ENCODE measurements at regions not wholly inside any gene's neighbourhood (a gene's known extent, or its start where the extent isn't known, plus 50 kb on each side); places are given as distances from the start of the nearest gene placed in this dataset.

GRCh38 chr21:23014021-23014420 is 2015.8 kb downstream of the NCAM2 start:
- no peak overlapping the region for H3K27ac Mint-ChIP-seq
- no peak overlapping the region for H3K4me3 Mint-ChIP-seq
- no peak for TF ChIP-seq CTCF (IDR thresholded peaks at IDR 0.05)
- ATAC-seq (no peak), DNase-seq (no peak)
- H3K36me3 Mint-ChIP-seq (ENCODE audit: low read depth) = no peaks in the 10 kb centered on the region
- intact Hi-C loops (cut with micrococcal nuclease) = no loop called here
- peaks cover 2% of the 10 kb centered on the region for H3K9me3 Mint-ChIP-seq
- POLR2A ChIA-PET = no interaction called here
- no peaks in the 10 kb centered on the region for H3K27me3 Mint-ChIP-seq
- no peaks in the 10 kb centered on the region for H3K4me1 Mint-ChIP-seq (ENCODE audit: low read depth)
- CTCF ChIA-PET = no interaction called here

GRCh38 chr21:23016617-23017016 is 2018.4 kb downstream of the NCAM2 start:
- CTCF ChIA-PET = no interaction called here
- Mint-ChIP-seq H3K4me1 (ENCODE audit: low read depth) (no peaks in the 10 kb centered on the region), H3K27ac (no peak overlapping the region), H3K36me3 (ENCODE audit: low read depth) (no peaks in the 10 kb centered on the region), H3K9me3 (peaks cover 6% of the 10 kb centered on the region), H3K4me3 (no peak overlapping the region), H3K27me3 (no peaks in the 10 kb centered on the region)
- POLR2A ChIA-PET = no interaction called here
- intact Hi-C loops (cut with micrococcal nuclease) = no loop called here
- TF ChIP-seq CTCF (IDR thresholded peaks at IDR 0.05) = no peak
- no peak for DNase-seq
- ATAC-seq = no peak

- no peaks in the 10 kb centered on the region for H3K4me1 Mint-ChIP-seq (ENCODE audit: low read depth)
- DNase-seq = no peak
- H3K4me3 Mint-ChIP-seq = no peak overlapping the region
- H3K27ac Mint-ChIP-seq = no peak overlapping the region
- POLR2A ChIA-PET = no interaction called here
- TF ChIP-seq CTCF (IDR thresholded peaks at IDR 0.05) = no peak
- ATAC-seq = no peak
- CTCF ChIA-PET = no interaction called here
- intact Hi-C loops (cut with micrococcal nuclease) = no loop called here
- peaks cover 4% of the 10 kb centered on the region for H3K9me3 Mint-ChIP-seq
- no peaks in the 10 kb centered on the region for H3K36me3 Mint-ChIP-seq (ENCODE audit: low read depth)
- no peaks in the 10 kb centered on the region for H3K27me3 Mint-ChIP-seq
Observed at GRCh38 chr21:23017989-23018388, 2019.8 kb downstream of the NCAM2 start.

GRCh38 chr21:23020969-23021368 is 2022.8 kb downstream of the NCAM2 start:
- intact Hi-C loops (cut with micrococcal nuclease) = no loop called here
- ATAC-seq (no peak), DNase-seq (no peak)
- ChIA-PET POLR2A (no interaction called here), CTCF (no interaction called here)
- no peak for TF ChIP-seq CTCF (IDR thresholded peaks at IDR 0.05)
- Mint-ChIP-seq H3K4me1 (ENCODE audit: low read depth) (no peaks in the 10 kb centered on the region), H3K27ac (no peak overlapping the region), H3K27me3 (no peaks in the 10 kb centered on the region), H3K36me3 (ENCODE audit: low read depth) (no peaks in the 10 kb centered on the region), H3K9me3 (peaks cover 4% of the 10 kb centered on the region), H3K4me3 (no peak overlapping the region)

- POLR2A ChIA-PET = no interaction called here
Observed at GRCh38 chr21:23021481-23021880, 2023.3 kb downstream of the NCAM2 start.

More at GRCh38 chr21:23021481-23021880, 2023.3 kb downstream of the NCAM2 start:
- no peaks in the 10 kb centered on the region for H3K36me3 Mint-ChIP-seq (ENCODE audit: low read depth)
- H3K9me3 Mint-ChIP-seq = peaks cover 4% of the 10 kb centered on the region
- no peaks in the 10 kb centered on the region for H3K4me1 Mint-ChIP-seq (ENCODE audit: low read depth)
- no peak overlapping the region for H3K27ac Mint-ChIP-seq
- CTCF ChIA-PET = no interaction called here
- H3K27me3 Mint-ChIP-seq = no peaks in the 10 kb centered on the region
- no peak overlapping the region for H3K4me3 Mint-ChIP-seq
- intact Hi-C loops (cut with micrococcal nuclease) = no loop called here
- ATAC-seq = no peak
- DNase-seq = no peak
- TF ChIP-seq CTCF (IDR thresholded peaks at IDR 0.05) = no peak
